HS-5 (cell line): ENCODE measurements at regions not wholly inside any gene's neighbourhood (a gene's known extent, or its start where the extent isn't known, plus 50 kb on each side); places are given as distances from the start of the nearest gene placed in this dataset.

Source experiments
- DNase-seq: peaks from one replicate; pipeline ENCODE4 v3.0.0-alpha.2; 2012; ENCODE audit warnings: low read depth

DNA sequence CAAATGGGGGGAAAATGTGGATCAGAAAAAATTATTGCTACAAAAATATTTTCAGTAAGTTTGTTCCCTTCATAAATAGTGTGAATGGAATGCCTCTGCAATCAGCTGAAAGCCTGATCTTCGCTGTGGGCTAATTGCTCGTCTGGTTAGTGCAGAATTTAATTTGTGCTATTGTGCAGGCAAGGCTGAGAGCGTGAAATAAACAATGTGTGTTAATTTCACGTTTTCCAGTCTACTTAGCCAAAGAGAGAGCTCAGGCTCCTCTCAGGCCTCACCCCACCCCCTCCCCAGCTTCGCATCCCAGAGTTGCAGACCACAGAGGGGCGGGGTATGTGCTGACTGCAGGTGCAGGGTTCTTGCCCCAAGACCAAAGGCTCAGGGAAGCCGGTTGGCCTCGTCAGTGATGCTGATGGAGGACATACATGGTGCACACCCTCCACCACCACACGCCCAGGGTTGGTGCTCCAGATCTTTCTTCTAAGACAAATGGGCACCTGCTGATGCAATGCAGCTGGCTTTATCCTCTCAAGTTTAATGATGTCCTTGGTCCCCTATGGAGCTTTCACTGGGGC lies 302.6 kb upstream of the SLC14A2 start:
- DNase-seq: no peak

- no peak for DNase-seq
Measured at GRCh38 chr18:45316127-45316526, 299.1 kb upstream of the SLC14A2 start.

DNA sequence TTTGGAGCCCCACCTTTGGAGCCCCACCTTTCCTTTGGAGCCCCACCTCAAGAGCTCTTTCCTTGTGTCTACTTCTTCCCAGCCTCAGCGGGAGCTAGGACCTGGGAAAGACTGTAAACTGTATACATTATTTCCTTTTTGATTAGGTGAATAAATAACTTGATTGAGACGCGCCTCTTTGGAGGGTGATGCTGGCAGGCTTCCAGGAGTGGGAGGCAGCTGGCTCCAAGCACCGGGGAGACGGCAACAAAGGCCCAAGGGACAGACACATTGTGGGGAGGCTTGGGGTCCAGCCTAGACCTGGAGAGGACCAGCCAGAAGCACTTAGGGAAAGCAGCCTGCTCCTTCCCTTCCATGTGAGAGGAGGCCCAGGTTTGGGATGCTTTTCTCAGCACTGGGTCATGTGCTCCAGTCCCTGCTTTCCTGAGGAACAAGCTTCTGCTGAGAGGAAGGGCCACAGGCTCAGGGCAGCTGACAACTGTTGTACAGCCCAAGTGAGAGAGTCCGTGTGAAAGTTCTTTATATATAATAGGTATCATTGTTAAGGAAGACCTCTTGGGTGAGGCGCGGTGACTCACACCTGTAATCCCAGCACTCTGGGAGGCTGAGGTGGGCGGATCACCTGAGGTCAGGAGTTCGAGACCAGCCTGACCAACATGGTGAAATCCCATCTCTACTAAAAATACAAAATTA lies 297.2 kb upstream of the SLC14A2 start:
- DNase-seq: no peak

GRCh38 chr18:45320724-45321123 lies 294.6 kb upstream of the SLC14A2 start:
- DNase-seq: no peak

- DNase-seq: no peak
Measured at GRCh38 chr18:45321520-45321919, 293.8 kb upstream of the SLC14A2 start.

- no peak for DNase-seq
Measured at GRCh38 chr18:45322343-45322742, 292.9 kb upstream of the SLC14A2 start.

- no peak for DNase-seq
Measured at GRCh38 chr18:45324101-45324494, 291.2 kb upstream of the SLC14A2 start.

- DNase-seq: no peak
Measured at GRCh38 chr18:45324495-45325113, 290.7 kb upstream of the SLC14A2 start.

DNA sequence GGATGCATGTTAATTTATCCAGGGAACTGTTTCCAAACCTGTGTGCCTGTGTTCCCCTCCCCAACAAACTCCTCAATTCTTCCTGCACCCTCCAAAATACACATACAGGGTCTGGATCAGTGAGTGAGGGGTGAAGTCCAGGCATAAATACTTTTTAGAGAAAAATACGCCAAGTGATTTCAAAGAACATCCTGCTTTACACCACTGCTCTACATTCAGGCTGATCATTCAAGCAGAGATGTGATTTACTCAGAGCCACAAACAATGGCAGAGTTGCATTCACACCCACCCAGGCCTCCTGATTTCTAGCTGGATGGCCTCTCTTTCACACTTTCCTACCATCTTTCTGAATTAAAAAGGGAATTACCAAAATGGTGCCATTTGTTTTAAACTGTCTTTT lies 289.5 kb upstream of the SLC14A2 start:
- no peak for DNase-seq

DNA sequence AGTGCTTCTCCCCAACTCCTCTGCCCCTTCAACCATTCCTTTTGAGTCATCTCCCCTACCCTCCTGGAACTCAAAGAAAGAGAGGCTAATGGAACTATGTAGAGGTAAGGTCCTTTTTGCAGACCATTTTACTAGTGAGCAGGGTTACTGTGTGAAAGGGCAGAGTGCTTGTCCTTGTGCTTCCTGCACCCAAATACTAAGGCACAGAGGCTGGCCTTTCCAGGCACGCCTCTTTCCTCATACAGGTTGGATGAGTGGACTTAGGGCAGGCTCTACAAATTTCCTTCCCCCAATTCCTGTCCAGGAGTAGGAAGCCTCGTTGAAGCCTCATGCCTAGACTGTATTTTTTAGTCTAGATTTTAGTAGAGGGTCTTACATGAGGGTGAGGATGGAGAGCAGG lies 288.8 kb upstream of the SLC14A2 start:
- no peak for DNase-seq

- DNase-seq: no peak
Measured at GRCh38 chr18:45328296-45328695, 287.0 kb upstream of the SLC14A2 start.

- no peak for DNase-seq
Measured at GRCh38 chr18:45328811-45329210, 286.5 kb upstream of the SLC14A2 start.

- no peak for DNase-seq
Measured at GRCh38 chr18:45329316-45329715, 286.0 kb upstream of the SLC14A2 start.

- DNase-seq: no peak
Measured at GRCh38 chr18:45330170-45330594, 285.1 kb upstream of the SLC14A2 start.

DNA sequence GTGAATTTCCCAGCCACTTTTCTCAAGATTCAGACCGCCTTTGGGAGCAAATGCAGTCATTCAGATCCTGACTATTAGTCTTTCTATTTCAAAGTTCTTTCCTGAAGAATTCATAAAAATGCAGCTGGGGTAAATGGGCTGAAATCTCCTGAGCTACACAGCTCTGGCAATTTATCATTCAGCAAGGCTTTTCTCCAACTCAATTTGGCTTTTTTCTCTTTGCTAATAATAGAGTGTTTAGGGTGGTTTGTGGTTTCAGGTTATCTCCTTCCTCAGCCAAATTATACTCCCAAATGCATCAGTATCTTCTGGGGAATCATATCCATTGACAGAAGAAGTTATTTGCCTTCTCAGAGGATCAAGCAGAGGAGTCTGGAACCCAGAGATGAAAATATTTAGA lies 282.4 kb upstream of the SLC14A2 start:
- no peak for DNase-seq

GRCh38 chr18:45334191-45334590 lies 281.1 kb upstream of the SLC14A2 start:
- DNase-seq: no peak

- no peak for DNase-seq
Measured at GRCh38 chr18:45335282-45336043, 279.8 kb upstream of the SLC14A2 start.

DNA sequence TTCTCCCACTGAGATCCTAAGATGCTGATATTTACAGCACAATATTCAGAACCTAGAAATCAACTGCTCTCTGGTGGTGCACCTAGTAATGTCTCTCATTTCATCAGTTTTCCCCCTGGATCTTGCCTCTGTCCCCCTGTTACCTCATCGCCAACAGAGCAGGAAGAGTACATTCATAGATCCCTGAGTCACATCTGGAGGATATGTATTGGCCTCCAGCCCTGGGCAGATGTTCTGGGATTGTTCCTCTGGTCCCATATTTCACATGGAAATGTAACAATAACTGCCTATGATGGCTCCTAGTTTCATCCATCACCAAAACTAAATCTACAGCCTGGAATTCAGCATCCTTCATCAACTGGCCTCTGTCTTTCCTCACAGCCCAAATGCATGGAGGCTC lies 278.8 kb upstream of the SLC14A2 start:
- DNase-seq: no peak

GRCh38 chr18:45337477-45337876 lies 277.8 kb upstream of the SLC14A2 start:
- DNase-seq: no peak

- no peak for DNase-seq
Measured at GRCh38 chr18:45339810-45340550, 275.3 kb upstream of the SLC14A2 start.

GRCh38 chr18:45340884-45341283 lies 274.4 kb upstream of the SLC14A2 start:
- DNase-seq: no peak

GRCh38 chr18:45341454-45341853 lies 273.8 kb upstream of the SLC14A2 start:
- no peak for DNase-seq
